Uterus (tissue), 2 donors: ENCODE measurements at regions not wholly inside any gene's neighbourhood (a gene's known extent, or its start where the extent isn't known, plus 50 kb on each side); places are given as distances from the start of the nearest gene placed in this dataset.

Source experiments
- CTCF ChIP-seq, 4 experiments: fragments of 200-600 bp in 2 of 4; fragments of 450-650 bp in 2 of 4; sonication (generic) in 2 of 4; IDR thresholded peaks; one replicate each; pipeline ENCODE4 v1.5.1; 2016 to 2019; ENCODE audit warnings: antibody characterized with exemption in 4 of 4, mild to moderate bottlenecking in 2 of 4, moderate library complexity in 1 of 4
- POLR2A ChIP-seq, 2 donors: fragments of 450-650 bp; IDR thresholded peaks; one replicate each; pipeline ENCODE4 v1.6.1; 2016; ENCODE audit warnings: antibody characterized with exemption in 2 of 2, mild to moderate bottlenecking in 1 of 2, moderate library complexity in 1 of 2

DNA sequence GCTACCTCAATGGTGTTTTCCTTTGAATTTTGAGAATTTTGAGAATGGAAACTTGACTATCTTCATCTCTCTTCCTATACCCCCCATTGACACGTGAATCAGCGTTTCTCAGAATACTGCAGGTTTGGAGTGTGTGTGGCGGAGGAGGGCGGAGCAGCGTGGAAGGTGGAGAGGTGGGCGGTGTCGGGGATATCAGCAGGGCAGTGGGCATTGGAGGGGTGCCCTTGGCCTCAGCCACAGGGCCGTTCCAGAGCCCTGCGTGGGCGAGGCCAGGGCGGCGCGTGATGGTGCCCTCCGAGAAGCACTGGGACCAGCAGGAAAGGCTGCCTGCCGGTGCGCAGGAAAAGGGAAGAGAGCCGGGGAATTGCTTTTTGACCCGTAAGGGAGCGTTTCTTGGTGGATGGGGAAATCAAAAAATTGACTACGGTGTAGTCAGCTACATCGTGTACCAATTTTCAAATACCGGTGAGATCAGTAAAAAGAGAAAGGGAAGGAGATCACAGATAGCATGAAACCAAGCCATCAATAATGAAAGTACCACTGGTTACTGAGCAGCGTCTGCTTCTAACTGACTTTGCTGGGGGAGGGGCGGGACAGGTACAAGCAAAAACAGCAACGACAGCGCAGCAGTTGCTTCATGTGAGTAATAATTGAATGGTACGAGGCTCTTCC, 82.7 kb upstream of the DUSP22 start:
- no peak for TF ChIP-seq POLR2A (IDR thresholded peaks at IDR 0.05)
- no peak for TF ChIP-seq CTCF (IDR thresholded peaks at IDR 0.05)
